ENCODE measurements at regions not wholly inside any gene's neighbourhood (a gene's known extent, or its start where the extent isn't known, plus 50 kb on each side); places are given as distances from the start of the nearest gene placed in this dataset.
A peak's percentile ranks its signal among the peaks of the same experiment; 100 is the strongest.

DNA sequence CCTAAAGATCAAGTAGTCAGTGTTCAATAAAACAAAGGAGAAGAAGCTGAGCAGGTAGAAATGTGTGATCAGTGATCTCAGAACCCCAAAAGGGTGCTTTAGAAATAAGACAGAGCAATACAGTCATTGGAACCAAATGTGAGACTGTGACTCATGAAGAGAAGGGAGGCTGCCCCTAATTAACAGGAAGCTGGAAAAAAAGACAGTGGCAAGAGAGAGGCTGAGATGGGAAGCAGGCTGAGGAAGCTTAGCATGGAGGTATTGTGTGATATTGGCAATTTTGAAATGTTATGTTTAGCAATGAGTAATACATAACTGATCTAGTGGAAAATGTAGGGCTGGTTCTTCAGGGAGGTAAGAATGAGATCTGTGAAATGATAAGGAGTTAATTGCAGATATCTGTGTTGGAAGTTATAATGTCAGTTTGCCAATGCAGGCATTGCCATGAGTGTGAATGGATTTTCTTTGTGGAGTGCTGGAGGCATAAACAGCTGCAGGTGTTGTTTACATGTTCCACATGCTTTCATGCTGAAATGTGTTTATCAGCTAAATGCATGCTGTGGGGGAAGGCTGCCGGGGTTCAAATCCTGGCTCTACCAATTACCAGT lies 90.6 kb upstream of the CACNA1E start:
- DNase-seq = no peak

DNA sequence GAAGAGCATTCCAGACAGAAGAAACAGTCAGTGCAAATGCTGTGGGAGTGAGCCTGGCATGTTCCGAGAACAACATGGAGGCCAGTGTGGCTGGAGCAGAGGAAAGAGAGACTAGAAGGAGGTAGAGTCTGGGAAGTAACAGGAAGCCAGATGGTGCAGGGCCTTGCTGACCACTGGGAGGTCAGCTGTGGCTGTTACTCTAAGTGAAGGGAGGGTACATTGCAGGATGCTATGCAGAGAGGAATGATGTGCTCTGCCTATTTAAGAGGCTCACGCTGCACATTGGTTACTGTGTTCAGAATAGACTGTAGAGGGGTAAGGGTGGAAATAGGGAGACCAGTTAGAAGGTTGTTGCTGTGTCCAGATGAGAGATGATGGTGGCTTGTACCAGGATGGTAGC lies 88.6 kb upstream of the CACNA1E start:
- DNase-seq = no peak

DNA sequence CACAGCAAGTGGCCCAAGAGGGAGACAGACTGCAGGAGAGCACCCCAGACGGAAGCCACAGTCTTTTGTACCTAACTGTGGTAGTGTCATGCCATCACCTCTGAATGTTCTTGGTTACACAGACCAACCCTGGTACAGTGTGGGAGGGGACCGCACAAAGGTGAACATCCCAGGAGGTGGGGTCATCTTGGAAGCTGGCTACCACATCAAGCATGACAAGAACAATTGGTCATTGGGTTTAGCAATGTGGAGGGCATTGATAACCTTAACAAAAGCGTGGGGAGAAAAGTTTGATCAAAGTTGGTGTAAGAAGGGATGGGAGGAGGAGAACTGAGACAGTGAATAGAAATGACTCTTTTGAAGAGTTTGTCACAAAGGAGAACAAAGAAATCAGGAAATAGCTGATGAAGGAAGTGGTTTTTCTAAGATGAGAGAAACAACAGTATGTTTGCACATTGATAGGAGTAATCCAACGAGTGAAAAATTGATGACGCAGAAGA lies 87.1 kb upstream of the CACNA1E start:
- DNase-seq = no peak

DNA sequence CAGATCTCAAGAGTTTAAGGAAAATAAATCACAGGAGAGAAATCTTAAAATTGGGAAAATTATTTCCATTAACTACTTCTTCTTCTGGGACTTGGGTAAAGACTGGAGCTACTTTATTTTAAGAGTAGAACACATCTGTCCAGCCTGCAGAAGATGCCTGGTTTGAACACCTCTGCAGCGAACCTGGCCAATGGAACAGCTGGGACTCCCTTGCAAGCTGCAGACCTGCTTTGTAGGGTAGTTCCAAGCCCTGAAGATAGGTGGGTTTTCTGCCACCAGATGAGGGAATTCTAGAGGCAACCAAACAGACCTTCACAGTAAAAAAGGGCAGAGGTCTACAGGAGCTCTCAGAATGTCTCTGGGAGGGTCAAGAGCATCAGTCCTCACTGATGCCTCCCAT lies 86.5 kb upstream of the CACNA1E start:
- no peak for DNase-seq

DNA sequence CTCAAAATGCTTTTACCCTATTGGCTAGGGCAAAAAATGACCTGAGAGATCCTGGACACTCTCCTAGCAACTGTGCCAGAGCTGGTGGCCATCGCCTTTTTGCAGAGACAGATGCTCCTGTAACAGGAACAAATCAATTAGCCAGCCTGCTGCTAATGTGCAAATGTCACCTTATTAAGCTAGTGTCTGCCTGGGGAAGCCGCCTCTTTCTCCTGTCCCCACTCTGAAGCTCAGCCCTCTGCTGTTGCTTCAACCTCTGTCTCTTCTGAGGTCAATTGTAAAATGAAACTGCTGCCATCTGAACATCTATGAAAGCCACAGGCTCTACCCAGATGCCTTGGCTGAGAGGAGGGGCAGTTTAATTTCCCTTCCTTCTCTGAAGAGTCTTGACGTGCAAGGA lies 85.5 kb upstream of the CACNA1E start:
- no peak for DNase-seq

DNA sequence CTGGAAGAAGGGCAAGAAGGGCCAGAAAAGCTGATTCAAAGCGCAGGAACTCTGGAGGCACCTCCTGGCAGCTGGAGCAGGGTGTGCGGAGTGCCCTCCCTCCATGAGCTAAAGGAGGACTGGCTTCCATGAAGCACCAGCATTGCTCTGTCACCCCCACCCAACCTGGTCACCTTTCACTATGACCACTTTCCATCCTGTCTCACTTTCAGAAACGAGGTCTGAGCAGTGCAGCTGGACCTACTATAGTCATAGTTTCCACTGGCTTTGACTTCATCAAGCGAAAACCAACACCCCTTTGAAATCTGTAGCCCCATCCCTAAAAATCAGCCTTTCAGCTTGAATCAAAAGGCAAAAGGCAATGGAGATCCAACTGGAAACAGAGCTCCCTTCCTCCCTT lies 84.8 kb upstream of the CACNA1E start:
- DNase-seq = no peak

DNA sequence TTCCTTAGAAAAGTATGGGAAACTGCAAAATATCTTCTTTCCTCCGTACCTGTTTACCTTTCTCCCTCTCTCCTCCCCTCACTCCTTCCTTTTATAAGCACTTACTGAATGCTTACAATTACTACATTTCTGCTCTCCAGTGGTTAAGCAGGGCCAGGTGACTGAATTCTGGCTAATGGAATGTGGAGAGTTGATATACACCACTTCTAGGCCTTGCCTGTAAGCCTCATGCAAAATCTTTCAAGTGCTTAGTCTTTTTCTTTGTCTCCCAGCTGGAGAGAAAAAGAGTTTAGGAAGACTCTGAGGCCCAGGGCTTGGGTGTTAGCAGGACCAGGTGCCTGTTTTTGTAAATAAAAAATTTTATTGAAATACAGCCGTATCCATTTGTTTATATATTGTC lies 77.7 kb upstream of the CACNA1E start:
- no peak for DNase-seq

DNA sequence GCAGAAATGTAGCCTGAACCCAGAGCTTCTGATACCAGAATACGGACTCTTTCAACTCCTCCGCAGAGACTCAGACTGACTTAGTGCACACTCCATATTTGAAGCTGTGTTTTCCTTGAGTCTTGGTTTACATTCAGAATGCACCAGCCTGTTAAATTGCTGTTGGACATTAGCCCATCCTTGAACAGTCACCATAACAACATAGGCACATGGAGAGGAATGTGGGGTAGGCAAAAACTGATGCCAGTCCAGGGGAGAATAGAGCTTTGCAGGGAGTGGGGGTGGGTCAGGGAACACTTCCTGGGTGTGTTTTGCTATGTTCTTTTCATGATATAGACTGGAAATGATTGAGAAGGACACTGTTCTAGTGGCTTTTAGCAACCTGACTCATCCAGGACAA lies 76.3 kb upstream of the CACNA1E start:
- DNase-seq = no peak

DNA sequence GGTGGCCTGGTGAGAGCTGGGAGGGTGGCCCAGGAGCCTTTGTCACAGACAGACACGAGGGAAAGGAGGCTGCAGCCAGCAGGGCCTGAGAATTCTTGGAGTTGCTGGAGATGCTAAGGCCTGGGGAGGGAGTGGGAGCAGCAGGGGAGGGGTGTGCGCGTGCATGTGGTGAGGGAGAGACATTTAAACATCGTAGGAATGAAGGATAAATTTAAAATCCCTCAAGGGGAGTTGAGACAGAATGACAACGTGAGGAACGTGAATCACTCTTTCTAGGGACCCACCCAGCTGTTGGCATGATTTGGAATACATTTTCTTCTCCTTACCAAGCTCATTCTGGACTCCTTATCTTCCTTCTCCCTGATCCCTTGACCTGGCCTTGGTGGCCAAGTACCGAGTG lies 73.3 kb upstream of the CACNA1E start:
- DNase-seq = no peak

DNA sequence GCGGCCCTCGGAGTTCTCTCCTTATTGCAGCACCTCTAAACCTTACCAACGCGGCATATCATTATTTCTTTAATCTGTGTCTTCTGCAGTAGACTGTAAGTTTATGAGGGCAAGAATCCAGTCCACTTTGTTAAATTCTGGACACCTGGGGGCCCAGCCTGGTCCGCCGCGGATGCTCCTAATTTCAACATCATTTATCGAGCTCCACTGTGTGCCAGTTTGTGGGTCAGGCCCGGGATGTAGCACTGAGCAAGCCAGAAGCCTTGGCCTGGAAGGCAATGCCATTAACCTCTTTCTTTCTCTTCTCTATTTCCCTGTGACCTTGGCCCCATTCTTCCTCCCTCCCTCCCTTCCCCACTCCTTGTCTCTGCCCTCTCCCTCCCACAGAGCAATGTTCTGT lies 70.6 kb upstream of the CACNA1E start:
- DNase-seq = no peak

- no peak for DNase-seq
Observed at GRCh38 chr1:181413195-181413815, 70.0 kb upstream of the CACNA1E start.

DNA sequence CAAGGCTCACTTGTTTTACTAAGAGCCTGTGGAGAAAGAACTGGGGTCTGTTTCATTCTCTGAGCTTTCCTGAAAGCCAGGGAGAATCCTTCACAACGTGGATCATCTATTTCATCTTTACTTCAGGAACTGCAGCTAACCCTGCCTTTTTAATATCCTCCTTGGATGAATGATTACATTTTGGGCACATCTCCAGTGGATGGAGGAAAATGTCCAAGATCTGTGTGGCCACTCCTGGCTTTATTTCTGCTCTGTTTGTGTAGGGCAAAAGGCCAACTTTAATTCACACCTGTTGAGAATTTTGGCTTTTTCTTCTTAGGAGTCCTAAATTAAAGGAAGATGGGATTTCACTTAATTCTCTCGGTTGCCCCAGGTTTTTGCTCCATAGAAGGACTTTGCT lies 69.5 kb upstream of the CACNA1E start:
- no peak for DNase-seq

DNA sequence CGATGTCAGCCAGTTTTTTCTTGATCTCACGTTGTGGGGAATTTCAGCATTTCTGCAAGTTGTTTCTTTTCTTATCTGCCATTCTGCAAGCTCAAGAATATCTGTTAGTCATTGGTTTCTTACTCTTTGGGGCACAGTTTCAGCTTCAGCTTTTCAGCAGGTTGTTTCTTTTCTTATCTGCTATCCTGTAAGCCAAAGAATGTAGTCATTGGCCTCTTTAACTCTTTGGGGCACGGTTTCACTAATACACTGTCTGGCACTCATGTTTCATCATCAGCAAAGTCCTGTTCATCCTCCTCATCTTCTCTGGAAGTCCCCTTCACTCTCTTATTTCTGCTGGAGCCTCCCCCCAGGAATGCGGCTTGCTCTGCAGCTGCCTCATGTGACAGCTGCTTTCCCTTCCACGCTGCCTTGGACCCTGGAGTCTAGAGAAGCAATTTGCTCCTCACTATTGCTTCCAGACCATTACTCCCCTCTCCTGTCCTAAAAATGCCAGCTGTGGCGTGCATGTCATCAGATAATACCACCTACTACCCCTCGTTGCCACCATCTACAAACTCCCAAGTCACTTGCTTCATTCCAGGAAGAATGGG lies 67.0 kb upstream of the CACNA1E start:
- no peak for DNase-seq

- DNase-seq = no peak
Observed at GRCh38 chr1:181417915-181418314, 65.4 kb upstream of the CACNA1E start.

- no peak for DNase-seq
Observed at GRCh38 chr1:181423301-181423918, 59.9 kb upstream of the CACNA1E start.

GRCh38 chr1:181424786-181425403 lies 58.4 kb upstream of the CACNA1E start:
- DNase-seq = peak; percentile 22

DNA sequence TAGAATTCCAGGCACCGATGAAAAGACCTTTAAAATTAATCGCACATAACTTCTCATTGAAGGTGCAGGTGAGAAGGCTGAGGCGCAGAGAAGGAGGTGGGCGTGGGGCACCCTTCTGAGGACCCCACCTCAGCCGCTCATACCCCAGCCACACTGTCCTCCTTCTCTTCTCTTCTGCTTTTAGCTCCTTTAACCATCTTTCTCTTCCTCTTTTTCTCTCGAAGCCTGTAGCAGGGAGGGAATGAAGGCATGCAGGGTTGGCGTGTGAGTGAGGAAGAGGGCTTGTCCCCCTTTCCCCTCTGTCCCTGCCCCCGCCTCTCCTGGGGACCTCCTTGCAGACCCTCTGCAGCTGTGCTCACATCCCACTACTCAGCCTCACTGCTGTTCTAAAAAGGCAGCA lies 57.8 kb upstream of the CACNA1E start:
- DNase-seq = no peak

DNA sequence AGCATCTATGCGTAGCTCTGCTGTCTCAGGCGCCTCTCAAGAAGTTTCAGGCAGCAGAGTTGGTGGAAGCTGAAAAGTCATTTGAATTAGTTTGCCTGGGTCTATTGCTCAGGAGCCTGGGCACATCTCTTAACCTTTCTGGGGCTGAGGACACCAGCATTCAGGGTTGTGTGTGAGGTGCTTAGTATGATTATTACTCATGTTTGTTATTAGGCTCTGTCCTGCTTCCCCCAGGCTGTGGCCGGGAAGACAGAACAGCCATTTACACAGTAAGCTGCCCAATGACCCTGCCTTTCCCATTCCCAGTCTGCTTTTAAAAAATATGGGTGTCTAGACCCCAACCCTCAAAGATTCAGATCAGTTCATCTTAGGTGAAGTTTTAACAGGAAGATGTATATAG lies 53.9 kb upstream of the CACNA1E start:
- no peak for DNase-seq

DNA sequence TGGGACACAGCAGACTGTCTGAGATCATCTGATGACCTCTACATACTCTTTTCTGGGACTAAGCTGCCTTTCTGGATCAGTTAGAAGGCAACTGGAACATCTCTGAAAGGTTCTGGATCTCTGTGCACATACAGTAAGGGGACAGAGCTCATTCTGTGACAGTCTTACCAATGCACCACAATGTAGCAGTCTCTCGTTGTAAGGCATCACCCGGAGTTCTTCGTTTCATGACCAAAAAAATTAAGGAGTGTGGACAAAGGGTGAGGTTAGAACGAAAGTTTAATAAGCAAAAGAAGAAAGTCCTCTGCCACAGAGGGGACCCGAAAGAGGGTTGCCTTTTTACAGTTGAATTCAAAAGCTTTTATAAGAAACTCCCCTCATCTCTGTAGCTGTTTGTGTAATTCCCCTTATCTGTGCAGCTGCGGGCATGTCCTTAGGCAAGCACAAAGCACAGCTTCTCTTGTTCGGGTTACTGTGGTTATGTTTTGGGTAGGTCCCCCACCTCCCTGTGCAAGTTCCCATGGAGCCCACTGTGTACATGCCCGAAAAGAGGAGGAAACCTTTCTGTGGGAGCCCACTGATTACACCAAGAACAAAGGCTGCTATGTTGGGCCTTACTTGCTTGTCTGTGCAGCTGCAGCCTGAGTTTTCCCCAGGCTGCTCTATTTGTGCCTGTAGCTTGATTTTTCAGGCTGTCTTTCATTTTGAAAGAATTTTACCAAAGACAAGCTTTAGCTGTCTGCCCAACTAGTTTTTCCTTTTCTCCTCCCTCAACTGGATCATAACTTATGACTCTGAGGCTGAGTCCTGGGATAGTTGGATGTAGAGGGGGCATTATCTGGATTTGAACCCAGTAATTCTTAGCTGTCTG lies 53.1 kb upstream of the CACNA1E start:
- DNase-seq = no peak

All from SHP77 treated with DMSO at 0.1 percent for 48 hours (cell line).